ENCODE measurements at regions not wholly inside any gene's neighbourhood (a gene's known extent, or its start where the extent isn't known, plus 50 kb on each side); places are given as distances from the start of the nearest gene placed in this dataset.

DNA sequence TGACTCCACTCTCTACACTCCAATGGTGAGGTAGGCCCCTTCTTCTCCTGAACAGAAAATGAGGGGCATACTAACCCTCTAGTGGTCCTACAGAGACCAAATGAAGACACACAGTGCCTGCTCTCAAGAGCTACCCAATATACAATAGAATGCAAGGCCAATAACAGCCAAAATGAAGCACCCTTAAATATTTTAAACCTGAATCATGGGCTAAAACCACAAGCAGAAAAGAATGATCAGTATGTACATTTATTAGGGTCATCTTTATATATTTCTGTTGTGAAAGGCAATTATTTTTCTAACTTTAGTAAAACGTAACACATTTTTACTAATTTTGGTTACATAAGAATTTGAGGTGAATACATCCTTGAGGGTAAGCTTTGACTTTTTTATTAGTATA is 49.9 kb upstream of the COL1A2 start:
- DNase-seq (ENCODE audit: low spot score) = no peak
- TF ChIP-seq, protein P1, sequence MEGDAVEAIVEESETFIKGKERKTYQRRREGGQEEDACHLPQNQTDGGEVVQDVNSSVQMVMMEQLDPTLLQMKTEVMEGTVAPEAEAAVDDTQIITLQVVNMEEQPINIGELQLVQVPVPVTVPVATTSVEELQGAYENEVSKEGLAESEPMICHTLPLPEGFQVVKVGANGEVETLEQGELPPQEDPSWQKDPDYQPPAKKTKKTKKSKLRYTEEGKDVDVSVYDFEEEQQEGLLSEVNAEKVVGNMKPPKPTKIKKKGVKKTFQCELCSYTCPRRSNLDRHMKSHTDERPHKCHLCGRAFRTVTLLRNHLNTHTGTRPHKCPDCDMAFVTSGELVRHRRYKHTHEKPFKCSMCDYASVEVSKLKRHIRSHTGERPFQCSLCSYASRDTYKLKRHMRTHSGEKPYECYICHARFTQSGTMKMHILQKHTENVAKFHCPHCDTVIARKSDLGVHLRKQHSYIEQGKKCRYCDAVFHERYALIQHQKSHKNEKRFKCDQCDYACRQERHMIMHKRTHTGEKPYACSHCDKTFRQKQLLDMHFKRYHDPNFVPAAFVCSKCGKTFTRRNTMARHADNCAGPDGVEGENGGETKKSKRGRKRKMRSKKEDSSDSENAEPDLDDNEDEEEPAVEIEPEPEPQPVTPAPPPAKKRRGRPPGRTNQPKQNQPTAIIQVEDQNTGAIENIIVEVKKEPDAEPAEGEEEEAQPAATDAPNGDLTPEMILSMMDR (IDR thresholded peaks at IDR 0.05) = no peak
- no peak for ATAC-seq (ENCODE audit: low FRiP score)

All from omental fat pad (tissue), 3 donors.